H9 (cell line): ENCODE measurements at regions not wholly inside any gene's neighbourhood (a gene's known extent, or its start where the extent isn't known, plus 50 kb on each side); places are given as distances from the start of the nearest gene placed in this dataset.

Experiments used
- DNase-seq: peaks from one replicate; pipeline ENCODE4 v3.0.0-alpha.2; 2017
- H2AFZ ChIP-seq: one replicate; pipeline ENCODE4 v1.6.1; 2013; ENCODE audit warnings: mild to moderate bottlenecking, low read length, control low read depth, moderate library complexity
- H2AK5ac ChIP-seq: 2 replicates; pipeline ENCODE4 v1.6.1; 2013; ENCODE audit warnings: low read length, control low read depth, mixed read lengths; ENCODE audit not compliant: insufficient read length
- H2BK120ac ChIP-seq: one replicate; pipeline ENCODE4 v1.6.1; 2013; ENCODE audit warnings: low read depth, mild to moderate bottlenecking, low read length, control low read depth, inconsistent platforms; ENCODE audit not compliant: poor library complexity, severe bottlenecking
- H2BK12ac ChIP-seq: 2 replicates; pipeline ENCODE4 v1.6.1; 2013; ENCODE audit warnings: low read length, control low read depth, mixed read lengths, low read depth; ENCODE audit not compliant: insufficient read length
- H2BK15ac ChIP-seq: 2 replicates; pipeline ENCODE4 v1.6.1; 2013; ENCODE audit warnings: low read depth, low read length, control low read depth
- H2BK20ac ChIP-seq: one replicate; pipeline ENCODE4 v1.6.1; 2013; ENCODE audit warnings: low read depth, mild to moderate bottlenecking, low read length, control low read depth, inconsistent platforms; ENCODE audit not compliant: poor library complexity, severe bottlenecking
- H2BK5ac ChIP-seq: 2 replicates; pipeline ENCODE4 v1.6.1; 2013; ENCODE audit warnings: low read length, control low read depth, mixed read lengths; ENCODE audit not compliant: insufficient read length
- H3K14ac ChIP-seq: 2 replicates; pipeline ENCODE4 v1.6.1; 2013; ENCODE audit warnings: low read length, control low read depth; ENCODE audit not compliant: insufficient read depth
- H3K18ac ChIP-seq: 2 replicates; pipeline ENCODE4 v1.6.1; 2013; ENCODE audit warnings: low read depth, mild to moderate bottlenecking, mixed read lengths, low read length, control low read depth; ENCODE audit not compliant: insufficient read length
- H3K23ac ChIP-seq: 2 replicates; pipeline ENCODE4 v1.6.1; 2013; ENCODE audit warnings: low read length, control low read depth, mixed read lengths, low read depth; ENCODE audit not compliant: insufficient read length
- H3K23me2 ChIP-seq: 2 replicates; pipeline ENCODE4 v1.6.1; 2013; ENCODE audit warnings: low read depth, mild to moderate bottlenecking, mixed read lengths, low read length, control low read depth; ENCODE audit not compliant: insufficient read length, poor library complexity, severe bottlenecking
- H3K27ac ChIP-seq: 2 replicates; pipeline ENCODE4 v1.5.1; 2013; ENCODE audit warnings: low read length, control low read depth, mixed read lengths, low read depth; ENCODE audit not compliant: insufficient read length
- H3K27me3 ChIP-seq: 2 replicates; pipeline ENCODE4 v1.6.1; 2013; ENCODE audit warnings: low read length, control low read depth, inconsistent platforms; ENCODE audit not compliant: insufficient read depth
- H3K4ac ChIP-seq: 2 replicates; pipeline ENCODE4 v1.6.1; 2013; ENCODE audit warnings: low read depth, mild to moderate bottlenecking, control low read depth, inconsistent platforms, low read length, moderate library complexity
- H3K4me1 ChIP-seq: 2 replicates; pipeline ENCODE4 v1.6.1; 2013; ENCODE audit warnings: low read length, control low read depth, inconsistent platforms; ENCODE audit not compliant: insufficient read depth
- H3K4me2 ChIP-seq: 2 replicates; pipeline ENCODE4 v1.6.1; 2013; ENCODE audit warnings: low read length, control low read depth, mixed read lengths; ENCODE audit not compliant: insufficient read length, insufficient read depth
- H3K56ac ChIP-seq: 2 replicates; pipeline ENCODE4 v1.6.1; 2013; ENCODE audit warnings: low read depth, mild to moderate bottlenecking, mixed read lengths, low read length, control low read depth; ENCODE audit not compliant: insufficient read length
- H3K79me1 ChIP-seq: 2 replicates; pipeline ENCODE4 v1.6.1; 2013; ENCODE audit warnings: low read depth, mild to moderate bottlenecking, moderate library complexity, low read length, control low read depth, inconsistent platforms; ENCODE audit not compliant: insufficient read depth, poor library complexity, severe bottlenecking
- H3K79me2 ChIP-seq: 2 replicates; pipeline ENCODE4 v1.6.1; 2013; ENCODE audit warnings: low read length, control low read depth, inconsistent platforms; ENCODE audit not compliant: insufficient read depth
- H3K9ac ChIP-seq: 2 replicates; pipeline ENCODE4 v1.6.1; 2013; ENCODE audit warnings: low read length, control low read depth, mixed read lengths; ENCODE audit not compliant: insufficient read length; ENCODE audit errors: extremely low read depth
- H3K9me3 ChIP-seq: one replicate; pipeline ENCODE4 v1.6.1; 2013; ENCODE audit warnings: low read depth, low read length, inconsistent platforms; ENCODE audit not compliant: control insufficient read depth
- H3T11ph ChIP-seq: one replicate; pipeline ENCODE4 v1.6.1; 2013; ENCODE audit warnings: mild to moderate bottlenecking, low read length, control low read depth, inconsistent platforms
- H4K20me1 ChIP-seq: one replicate; pipeline ENCODE4 v1.6.1; 2013; ENCODE audit not compliant: control insufficient read depth, insufficient read length, insufficient read depth
- H4K5ac ChIP-seq: 2 replicates; pipeline ENCODE4 v1.6.1; 2013; ENCODE audit warnings: low read depth, mild to moderate bottlenecking, mixed read lengths, low read length, control low read depth; ENCODE audit not compliant: insufficient read length
- H4K8ac ChIP-seq: replicated peaks from 2 replicates; pipeline ENCODE4 v1.6.1; 2013; ENCODE audit warnings: low read length, control low read depth, mixed read lengths, low read depth; ENCODE audit not compliant: insufficient read length
- H4K91ac ChIP-seq: 2 replicates; pipeline ENCODE4 v1.6.1; 2013; ENCODE audit warnings: low read depth, mild to moderate bottlenecking, moderate library complexity, mixed read lengths, low read length, control low read depth; ENCODE audit not compliant: insufficient read length
- H3K27ac Mint-ChIP-seq, 3 experiments: 2 replicates in 2 of 3; 3 replicates in 1 of 3; pipeline ENCODE4 v1.8.0; 2020 to 2021; ENCODE audit warnings: mixed read lengths in 3 of 3, mild to moderate bottlenecking in 1 of 3, moderate library complexity in 1 of 3
- H3K27me3 Mint-ChIP-seq: 2 replicates; pipeline ENCODE4 v1.8.0; 2021; ENCODE audit warnings: low read depth, mild to moderate bottlenecking, moderate library complexity, mixed read lengths
- H3K36me3 Mint-ChIP-seq, 3 experiments: 2 replicates in 2 of 3; 3 replicates in 1 of 3; pipeline ENCODE4 v1.8.0; 2020 to 2021; ENCODE audit warnings: low read depth in 3 of 3, mixed read lengths in 3 of 3; ENCODE audit not compliant: insufficient read depth in 1 of 3
- H3K4me1 Mint-ChIP-seq, 2 experiments: 2 replicates each; pipeline ENCODE4 v1.8.0; 2020; ENCODE audit warnings: mixed read lengths in 2 of 2
- H3K4me3 Mint-ChIP-seq, 2 experiments: 2 replicates in 1 of 2; 3 replicates in 1 of 2; pipeline ENCODE4 v1.8.0; 2020 to 2021; ENCODE audit warnings: mild to moderate bottlenecking in 2 of 2, mixed read lengths in 2 of 2, moderate library complexity in 1 of 2
- H3K9me3 Mint-ChIP-seq, 2 experiments: 2 replicates in 1 of 2; 3 replicates in 1 of 2; pipeline ENCODE4 v1.8.0; 2020; ENCODE audit warnings: mild to moderate bottlenecking in 2 of 2, mixed read lengths in 2 of 2, moderate library complexity in 1 of 2
- CTCF ChIP-seq: fragments of 200-600 bp; sonication (generic); conservative IDR thresholded peaks from 3 replicates; pipeline ENCODE4 v1.8.0; 2021; ENCODE audit warnings: antibody characterized with exemption, mild to moderate bottlenecking
- WGBS: extraction: QIAGEN DNeasy Blood & Tissue Kit; methylation state at CpG from one replicate; pipeline ENCODE4 v1.1.7; 2013; ENCODE audit warnings: missing lambda C conversion rate, low lambda C conversion rate, mixed read lengths; ENCODE audit not compliant: insufficient read length; ENCODE audit errors: extremely low coverage; 5-methylcytosine and 5-hydroxymethylcytosine counted together

DNA sequence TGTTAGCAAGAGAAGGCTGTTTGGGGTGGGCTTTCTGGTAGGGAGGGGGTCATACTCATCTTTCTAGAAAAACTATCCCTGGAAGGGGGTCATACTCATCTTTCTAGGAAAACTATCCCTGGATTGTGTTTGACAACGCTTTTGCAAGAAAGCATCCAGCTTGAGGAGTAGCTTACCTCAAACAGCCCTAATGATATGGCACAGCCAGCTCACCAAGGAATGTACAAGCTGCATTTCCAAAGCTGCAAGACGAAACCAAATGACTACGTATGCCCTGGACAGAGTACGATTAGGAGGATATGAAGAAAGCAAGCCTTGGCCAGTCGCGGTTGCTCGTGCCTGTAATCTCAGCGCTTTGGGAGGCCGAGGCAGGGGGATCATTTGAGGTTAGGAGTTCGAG is 63.4 kb downstream of the KLF4 start:
- no peak for TF ChIP-seq CTCF
- no peak overlapping the region for H2BK12ac ChIP-seq
- no peak overlapping the region for H3T11ph ChIP-seq
- peaks cover 0 to 10% (median 1%) of the 10 kb centered on the region in 3 experiments; a peak in 4 of 7 replicates for H3K36me3 Mint-ChIP-seq
- no peaks in the 10 kb centered on the region for H4K20me1 ChIP-seq
- no peak overlapping the region for H3K4me3 Mint-ChIP-seq
- H2AK5ac ChIP-seq, result no peak overlapping the region
- no peak for DNase-seq
- WGBS, result no CpG with 5 or more reads among the region's 10 CpGs
- no peak overlapping the region for H4K91ac ChIP-seq
- peaks cover 2 to 5% of the 10 kb centered on the region in 2 experiments; a peak in 2 of 5 replicates for H3K9me3 Mint-ChIP-seq
- H3K79me1 ChIP-seq, result no peaks in the 10 kb centered on the region
- no peak overlapping the region for H3K27ac Mint-ChIP-seq
- H3K4me1 Mint-ChIP-seq, result peaks cover 5 to 12% of the 10 kb centered on the region in 2 experiments; a peak in 3 of 4 replicates
- no peak overlapping the region for H2BK15ac ChIP-seq
- peaks cover 24% of the 10 kb centered on the region for H3K27me3 Mint-ChIP-seq
- no peaks in the 10 kb centered on the region for H3K4me1 ChIP-seq
- no peak overlapping the region for H2BK120ac ChIP-seq
- no peaks in the 10 kb centered on the region for H3K79me2 ChIP-seq
- no peak overlapping the region for H2BK5ac ChIP-seq
- no peak overlapping the region for H3K27ac ChIP-seq
- H2BK20ac ChIP-seq, result no peak overlapping the region
- H3K4ac ChIP-seq, result no peak overlapping the region
- H2AFZ ChIP-seq, result no peak overlapping the region
- H4K5ac ChIP-seq, result no peak overlapping the region
- H3K56ac ChIP-seq, result no peak overlapping the region
- no peaks in the 10 kb centered on the region for H3K27me3 ChIP-seq
- no peaks in the 10 kb centered on the region for H3K9me3 ChIP-seq
- no peak overlapping the region for H3K9ac ChIP-seq
- no peak overlapping the region for H3K18ac ChIP-seq
- no peak overlapping the region for H4K8ac ChIP-seq
- H3K4me2 ChIP-seq, result no peak overlapping the region
- H3K23ac ChIP-seq, result no peak overlapping the region
- no peaks in the 10 kb centered on the region for H3K23me2 ChIP-seq
- no peak overlapping the region for H3K14ac ChIP-seq
